Posterior vena cava (tissue), 2 donors: ENCODE measurements at regions not wholly inside any gene's neighbourhood (a gene's known extent, or its start where the extent isn't known, plus 50 kb on each side); places are given as distances from the start of the nearest gene placed in this dataset.

Experiments used
- DNase-seq: peaks from one replicate; pipeline ENCODE4 v3.0.0-alpha.2; 2020; ENCODE audit warnings: low spot score
- intact Hi-C, 2 donors: fragments of 100-400 bp; cut with DNase I; formaldehyde crosslinking; loops; one replicate each; pipeline versions ENCODE4 v1.14.1 to v1.14.2; 2022 to 2023
- donor health status: DM: yes; HTN: yes; CAD: no.
- donor health status: DM: yes; HTN: yes; CAD: no.

GRCh38 chr5:4646715-4647375 is 493.3 kb upstream of the ADAMTS16 start:
- no peak for DNase-seq

GRCh38 chr5:4647955-4648354 is 492.2 kb upstream of the ADAMTS16 start:
- intact Hi-C loops = loop anchor here in 1 of 2 donors (5.0 kb wide), 1 partner anchor 551 kb away; no protein-coding TSS in a partner anchor
- DNase-seq = no peak

More at GRCh38 chr5:4646715-4647375, 493.3 kb upstream of the ADAMTS16 start:
- intact Hi-C loops = loop anchor here in 1 of 2 donors (5.0 kb wide), 1 partner anchor 550 kb away; no protein-coding TSS in a partner anchor

GRCh38 chr5:4651806-4652565 is 488.1 kb upstream of the ADAMTS16 start:
- intact Hi-C loops = no loop called here

GRCh38 chr5:4653475-4653874 is 486.7 kb upstream of the ADAMTS16 start:
- no peak for DNase-seq
- intact Hi-C loops = no loop called here

More at GRCh38 chr5:4651806-4652565, 488.1 kb upstream of the ADAMTS16 start:
- no peak for DNase-seq

GRCh38 chr5:4659851-4660250 is 480.3 kb upstream of the ADAMTS16 start:
- DNase-seq = no peak
- intact Hi-C loops = no loop called here

- DNase-seq = no peak
- intact Hi-C loops = no loop called here
Measured at GRCh38 chr5:4661326-4661725, 478.8 kb upstream of the ADAMTS16 start.

GRCh38 chr5:4661836-4662235 is 478.3 kb upstream of the ADAMTS16 start:
- DNase-seq = no peak
- intact Hi-C loops = no loop called here

- intact Hi-C loops = no loop called here
- DNase-seq = no peak
Measured at GRCh38 chr5:4662756-4663155, 477.4 kb upstream of the ADAMTS16 start.

GRCh38 chr5:4665911-4666310 is 474.2 kb upstream of the ADAMTS16 start:
- DNase-seq = no peak
- intact Hi-C loops = no loop called here

GRCh38 chr5:4674166-4674565 is 466.0 kb upstream of the ADAMTS16 start:
- no peak for DNase-seq
- intact Hi-C loops = no loop called here

GRCh38 chr5:4676934-4677333 is 463.2 kb upstream of the ADAMTS16 start:
- intact Hi-C loops = no loop called here

GRCh38 chr5:4684946-4685345 is 455.2 kb upstream of the ADAMTS16 start:
- DNase-seq = no peak
- intact Hi-C loops = no loop called here

More at GRCh38 chr5:4676934-4677333, 463.2 kb upstream of the ADAMTS16 start:
- DNase-seq = no peak

GRCh38 chr5:4698596-4698995 is 441.5 kb upstream of the ADAMTS16 start:
- intact Hi-C loops = no loop called here
- no peak for DNase-seq

GRCh38 chr5:4699592-4699991 is 440.5 kb upstream of the ADAMTS16 start:
- no peak for DNase-seq
- intact Hi-C loops = no loop called here

- peak; percentile 80 for DNase-seq
- intact Hi-C loops = no loop called here
Measured at GRCh38 chr5:4700069-4700468, 440.1 kb upstream of the ADAMTS16 start.

- intact Hi-C loops = no loop called here
- no peak for DNase-seq
Measured at GRCh38 chr5:4700871-4701270, 439.3 kb upstream of the ADAMTS16 start.

GRCh38 chr5:4703931-4704458 is 436.1 kb upstream of the ADAMTS16 start:
- intact Hi-C loops = no loop called here
- DNase-seq = no peak

- intact Hi-C loops = no loop called here
Measured at GRCh38 chr5:4704951-4705350, 435.2 kb upstream of the ADAMTS16 start.

GRCh38 chr5:4716781-4717180 is 423.3 kb upstream of the ADAMTS16 start:
- intact Hi-C loops = no loop called here
- no peak for DNase-seq

More at GRCh38 chr5:4704951-4705350, 435.2 kb upstream of the ADAMTS16 start:
- DNase-seq = no peak

GRCh38 chr5:4717446-4717845 is 422.7 kb upstream of the ADAMTS16 start:
- intact Hi-C loops = no loop called here
- DNase-seq = no peak
